Fibroblast of villous mesenchyme (primary cell): ENCODE measurements at regions not wholly inside any gene's neighbourhood (a gene's known extent, or its start where the extent isn't known, plus 50 kb on each side); places are given as distances from the start of the nearest gene placed in this dataset.

Source experiments
- DNase-seq: peaks from one replicate; pipeline ENCODE4 v3.0.0-alpha.2; 2010; ENCODE audit warnings: low read depth
- H3K4me3 ChIP-seq: 2 replicates; pipeline ENCODE4 v1.5.1; 2011; ENCODE audit warnings: low read depth, mild to moderate bottlenecking, low read length
- CTCF ChIP-seq: IDR thresholded peaks from 2 replicates; pipeline ENCODE4 v1.5.1; 2012; ENCODE audit warnings: low read depth, mild to moderate bottlenecking, low read length; ENCODE audit not compliant: insufficient read depth

- H3K4me3 ChIP-seq: no peak overlapping the region
- TF ChIP-seq CTCF: no peak
- DNase-seq: no peak
These were observed 567.2 kb downstream of the CCSER2 start for GRCh38 chr10:84895541-84895940.

GRCh38 chr10:84896909-84897308, 568.5 kb downstream of the CCSER2 start:
- TF ChIP-seq CTCF: no peak
- no peak overlapping the region for H3K4me3 ChIP-seq
- no peak for DNase-seq

- no peak for DNase-seq
- no peak for TF ChIP-seq CTCF
- no peak overlapping the region for H3K4me3 ChIP-seq
These were observed 570.9 kb downstream of the CCSER2 start for GRCh38 chr10:84899268-84899667.

- no peak overlapping the region for H3K4me3 ChIP-seq
- no peak for TF ChIP-seq CTCF
- no peak for DNase-seq
These were observed 571.8 kb downstream of the CCSER2 start for GRCh38 chr10:84900141-84900540.

GRCh38 chr10:84901885-84902284, 573.5 kb downstream of the CCSER2 start:
- DNase-seq: no peak
- H3K4me3 ChIP-seq: no peak overlapping the region
- no peak for TF ChIP-seq CTCF

- no peak for TF ChIP-seq CTCF
- DNase-seq: no peak
These were observed 574.2 kb downstream of the CCSER2 start for GRCh38 chr10:84902553-84902952.

GRCh38 chr10:84903320-84903719, 574.9 kb downstream of the CCSER2 start:
- no peak for TF ChIP-seq CTCF
- no peak for DNase-seq
- H3K4me3 ChIP-seq: no peak overlapping the region

More at GRCh38 chr10:84902553-84902952, 574.2 kb downstream of the CCSER2 start:
- H3K4me3 ChIP-seq: no peak overlapping the region
